ENCODE measurements at regions not wholly inside any gene's neighbourhood (a gene's known extent, or its start where the extent isn't known, plus 50 kb on each side); places are given as distances from the start of the nearest gene placed in this dataset.
"Not testable (repeated sequence)": the region's sequence is repeated elsewhere in the genome, so short reads cannot be mapped to it uniquely, and the experiment has no call there.

DNA sequence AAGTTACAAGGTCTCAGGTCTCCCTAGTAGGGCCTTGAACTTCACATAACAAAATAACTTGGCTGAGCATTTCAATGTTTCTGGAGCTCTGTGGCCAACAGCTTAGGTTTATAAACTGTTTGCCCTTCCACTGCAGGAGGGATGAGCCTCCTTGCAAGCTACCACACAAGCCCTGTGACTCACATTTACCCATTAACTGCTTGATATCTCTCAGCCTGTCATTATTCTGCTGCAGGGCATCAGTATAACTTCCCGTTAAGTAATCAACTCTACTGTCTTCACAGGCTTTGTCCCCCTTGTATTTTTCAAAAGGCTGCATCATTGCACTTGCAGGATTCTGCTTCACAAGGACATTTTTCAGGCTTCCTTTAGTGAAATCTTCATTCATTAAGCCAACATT lies 151.7 kb upstream of the CXCL13 start:
- H3K27me3 Mint-ChIP-seq: peaks cover 3 to 5% of the 10 kb centered on the region in 2 donors
- no peak overlapping the region for H3K27ac ChIP-seq (ENCODE audit: low read depth, low read length)
- no peaks in the 10 kb centered on the region for H3K36me3 ChIP-seq (ENCODE audit: insufficient read depth, low read length)
- ChIA-PET POLR2A (ENCODE audit: partially characterized antibody) (no interaction called here), CTCF (ENCODE audit: partially characterized antibody) (no interaction called here)
- intact Hi-C loops (cut with micrococcal nuclease): no loop called here
- peaks cover 0 to 2% (median 0%) of the 10 kb centered on the region in 8 donors for H3K9me3 Mint-ChIP-seq
- no peaks in the 10 kb centered on the region for H3K27me3 ChIP-seq (ENCODE audit: insufficient read depth, low read length)
- no peak overlapping the region for H3K4me3 Mint-ChIP-seq
- no peaks in the 10 kb centered on the region for H3K4me1 Mint-ChIP-seq
- DNase-seq: no peak
- no peaks in the 10 kb centered on the region for H3K36me3 Mint-ChIP-seq
- no peaks in the 10 kb centered on the region for H3K9me3 ChIP-seq (ENCODE audit: control insufficient read depth in 1 of 2, low read length in 2 of 2)
- H3K4me1 ChIP-seq (ENCODE audit: insufficient read depth, low read length): no peaks in the 10 kb centered on the region
- no peak overlapping the region for H3K4me3 ChIP-seq (ENCODE audit: low read length in 2 of 2)
- H3K27ac Mint-ChIP-seq: no peak overlapping the region

- Histone ChIP-seq H3K9me3 (ENCODE audit: control insufficient read depth in 1 of 2, low read length in 2 of 2) (no peaks in the 10 kb centered on the region), H3K27me3 (ENCODE audit: insufficient read depth, low read length) (no peaks in the 10 kb centered on the region), H3K4me3 (ENCODE audit: low read length in 2 of 2) (no peak overlapping the region), H3K27ac (ENCODE audit: low read depth, low read length) (no peak overlapping the region), H3K36me3 (ENCODE audit: insufficient read depth, low read length) (no peaks in the 10 kb centered on the region), H3K4me1 (ENCODE audit: insufficient read depth, low read length) (no peaks in the 10 kb centered on the region)
- Mint-ChIP-seq H3K4me1 (no peaks in the 10 kb centered on the region), H3K4me3 (no peak overlapping the region), H3K27ac (no peak overlapping the region), H3K36me3 (no peaks in the 10 kb centered on the region), H3K27me3 (peaks cover 1 to 2% of the 10 kb centered on the region in 2 donors), H3K9me3 (peaks cover 0 to 4% (median 2%) of the 10 kb centered on the region in 8 donors)
- ChIA-PET POLR2A (ENCODE audit: partially characterized antibody) (no interaction called here), CTCF (ENCODE audit: partially characterized antibody) (no interaction called here)
- intact Hi-C loops (cut with micrococcal nuclease): no loop called here
- no peak for DNase-seq
Observed at GRCh38 chr4:77454858-77455257, 150.8 kb upstream of the CXCL13 start.

DNA sequence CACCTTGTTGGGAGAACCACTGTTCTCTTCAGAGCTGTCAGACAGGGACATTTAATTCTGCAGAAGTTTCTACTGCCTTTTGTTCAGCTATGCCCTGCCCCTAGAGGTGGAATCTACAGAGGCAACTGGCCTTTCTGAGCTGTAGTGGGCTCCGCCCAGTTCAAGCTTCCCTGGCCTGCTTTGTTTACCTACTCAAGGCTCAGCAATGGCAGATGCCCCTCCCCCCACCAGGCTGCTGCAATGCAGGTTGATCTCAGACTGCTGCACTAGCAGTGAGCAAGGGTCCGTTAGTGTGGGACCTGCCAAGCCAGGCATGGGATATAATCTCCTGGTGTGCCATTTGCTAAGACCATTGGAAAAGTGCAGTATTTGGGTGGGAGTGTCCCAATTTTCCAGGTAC lies 141.5 kb upstream of the CXCL13 start:
- H3K4me3 Mint-ChIP-seq; DNase-seq; H3K4me3 ChIP-seq (ENCODE audit: low read length in 2 of 2); intact Hi-C loops (cut with micrococcal nuclease); CTCF ChIA-PET (ENCODE audit: partially characterized antibody); H3K27ac ChIP-seq (ENCODE audit: low read depth, low read length); H3K4me1 Mint-ChIP-seq; H3K9me3 ChIP-seq (ENCODE audit: control insufficient read depth in 1 of 2, low read length in 2 of 2); H3K27me3 Mint-ChIP-seq; H3K27ac Mint-ChIP-seq; H3K36me3 Mint-ChIP-seq; H3K27me3 ChIP-seq (ENCODE audit: insufficient read depth, low read length); POLR2A ChIA-PET (ENCODE audit: partially characterized antibody); H3K36me3 ChIP-seq (ENCODE audit: insufficient read depth, low read length); H3K4me1 ChIP-seq (ENCODE audit: insufficient read depth, low read length): not testable (repeated sequence)
- H3K9me3 Mint-ChIP-seq: peaks cover 0 to 26% (median 5%) of the 10 kb centered on the region in 8 donors

DNA sequence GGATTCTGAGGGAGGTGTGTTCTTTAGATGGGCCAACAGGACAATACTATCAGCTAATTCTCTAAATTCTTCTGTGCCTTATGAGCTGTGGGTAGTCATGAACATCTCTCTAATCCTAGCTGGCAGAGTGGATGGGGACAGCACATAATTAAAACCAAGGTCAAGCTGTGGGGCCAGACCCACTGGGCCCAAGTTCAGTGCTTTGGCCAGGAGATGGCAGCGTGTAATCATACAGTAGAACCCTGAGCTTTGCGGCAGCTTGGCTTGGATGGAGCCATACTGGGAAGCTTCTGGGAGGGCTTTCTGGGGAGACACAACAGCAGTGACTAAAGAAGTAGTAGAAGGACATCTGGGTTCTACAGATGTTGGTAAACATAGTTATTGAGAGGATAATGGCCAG lies 140.3 kb upstream of the CXCL13 start:
- Mint-ChIP-seq H3K4me3 (no peak overlapping the region), H3K4me1 (no peaks in the 10 kb centered on the region), H3K27me3 (peaks cover 1 to 12% of the 10 kb centered on the region in 2 donors), H3K9me3 (peaks cover 0 to 26% (median 5%) of the 10 kb centered on the region in 8 donors), H3K36me3 (no peaks in the 10 kb centered on the region), H3K27ac (no peak overlapping the region)
- Histone ChIP-seq H3K4me3 (ENCODE audit: low read length in 2 of 2) (no peak overlapping the region), H3K27ac (ENCODE audit: low read depth, low read length) (no peak overlapping the region), H3K36me3 (ENCODE audit: insufficient read depth, low read length) (no peaks in the 10 kb centered on the region), H3K9me3 (ENCODE audit: control insufficient read depth in 1 of 2, low read length in 2 of 2) (no peaks in the 10 kb centered on the region), H3K4me1 (ENCODE audit: insufficient read depth, low read length) (no peaks in the 10 kb centered on the region), H3K27me3 (ENCODE audit: insufficient read depth, low read length) (no peaks in the 10 kb centered on the region)
- CTCF ChIA-PET (ENCODE audit: partially characterized antibody): interaction anchor here (0.7 to 1.0 kb wide), 3 partner anchors 135 to 136 kb away, joined by 3 to 4 read pairs (median 4); no protein-coding TSS in a partner anchor
- POLR2A ChIA-PET (ENCODE audit: partially characterized antibody): no interaction called here
- no peak for DNase-seq
- intact Hi-C loops (cut with micrococcal nuclease): no loop called here

- Mint-ChIP-seq H3K4me3 (no peak overlapping the region), H3K27ac (no peak overlapping the region), H3K36me3 (no peaks in the 10 kb centered on the region), H3K9me3 (peaks cover 0 to 25% (median 4%) of the 10 kb centered on the region in 8 donors), H3K27me3 (peaks cover 3 to 14% of the 10 kb centered on the region in 2 donors), H3K4me1 (no peaks in the 10 kb centered on the region)
- ChIA-PET CTCF (ENCODE audit: partially characterized antibody) (interaction anchor here (1.0 kb wide), 1 partner anchor 135 kb away, joined by 4 read pairs; no protein-coding TSS in a partner anchor), POLR2A (ENCODE audit: partially characterized antibody) (no interaction called here)
- no peak overlapping the region for H3K4me3 ChIP-seq (ENCODE audit: low read length in 2 of 2)
- H3K27ac ChIP-seq (ENCODE audit: low read depth, low read length): no peak overlapping the region
- H3K4me1 ChIP-seq (ENCODE audit: insufficient read depth, low read length): no peaks in the 10 kb centered on the region
- H3K27me3 ChIP-seq (ENCODE audit: insufficient read depth, low read length): no peaks in the 10 kb centered on the region
- DNase-seq: no peak
- intact Hi-C loops (cut with micrococcal nuclease): no loop called here
- no peaks in the 10 kb centered on the region for H3K36me3 ChIP-seq (ENCODE audit: insufficient read depth, low read length)
- no peaks in the 10 kb centered on the region for H3K9me3 ChIP-seq (ENCODE audit: control insufficient read depth in 1 of 2, low read length in 2 of 2)
Observed at GRCh38 chr4:77466430-77466829, 139.2 kb upstream of the CXCL13 start.

DNA sequence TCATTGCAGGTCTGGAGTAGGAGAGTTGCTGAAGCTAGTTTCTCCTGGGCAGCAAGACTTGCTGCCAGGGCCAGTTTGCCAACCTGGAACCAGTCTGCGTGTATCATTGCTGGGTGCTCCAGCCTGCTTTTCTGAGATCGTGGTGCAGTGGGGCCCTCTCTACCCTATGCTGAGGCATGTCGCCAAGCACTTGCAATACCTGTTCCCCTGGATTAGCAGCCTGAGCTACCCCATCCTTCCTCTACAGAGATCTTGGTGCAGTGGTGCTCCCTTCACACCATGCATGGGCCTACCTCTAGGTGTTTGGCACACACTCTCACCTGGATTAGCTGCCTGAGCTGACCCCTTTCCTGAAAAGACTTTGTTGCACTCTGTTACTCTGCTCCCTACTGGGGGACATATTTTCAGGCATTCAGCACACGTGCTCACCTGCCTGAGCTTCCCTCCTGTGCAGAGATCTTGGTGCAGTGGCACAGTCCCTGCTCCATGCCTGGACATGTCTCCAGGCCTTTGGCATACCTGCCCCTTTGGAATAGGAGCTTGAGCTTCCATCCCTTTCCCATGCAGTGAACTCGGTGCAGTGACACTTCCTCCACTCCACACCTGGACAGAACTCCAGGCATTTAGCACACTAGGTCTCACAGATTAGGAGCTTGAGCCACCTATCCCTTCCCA lies 133.7 kb upstream of the CXCL13 start:
- intact Hi-C loops (cut with micrococcal nuclease): no loop called here
- ChIA-PET POLR2A (ENCODE audit: partially characterized antibody) (no interaction called here), CTCF (ENCODE audit: partially characterized antibody) (no interaction called here)
- no peak overlapping the region for H3K4me3 ChIP-seq (ENCODE audit: low read length in 2 of 2)
- no peak for DNase-seq
- Mint-ChIP-seq H3K4me1 (no peaks in the 10 kb centered on the region), H3K4me3 (no peak overlapping the region), H3K36me3 (no peaks in the 10 kb centered on the region), H3K9me3 (peaks cover 0 to 8% (median under 1%) of the 10 kb centered on the region in 8 donors), H3K27me3 (peaks cover 17 to 19% of the 10 kb centered on the region in 2 donors), H3K27ac (no peak overlapping the region)
- no peak overlapping the region for H3K27ac ChIP-seq (ENCODE audit: low read depth, low read length)
- H3K27me3 ChIP-seq (ENCODE audit: insufficient read depth, low read length): peaks cover 5% of the 10 kb centered on the region
- H3K9me3 ChIP-seq (ENCODE audit: control insufficient read depth in 1 of 2, low read length in 2 of 2): no peaks in the 10 kb centered on the region
- H3K4me1 ChIP-seq (ENCODE audit: insufficient read depth, low read length): no peaks in the 10 kb centered on the region
- no peaks in the 10 kb centered on the region for H3K36me3 ChIP-seq (ENCODE audit: insufficient read depth, low read length)

DNA sequence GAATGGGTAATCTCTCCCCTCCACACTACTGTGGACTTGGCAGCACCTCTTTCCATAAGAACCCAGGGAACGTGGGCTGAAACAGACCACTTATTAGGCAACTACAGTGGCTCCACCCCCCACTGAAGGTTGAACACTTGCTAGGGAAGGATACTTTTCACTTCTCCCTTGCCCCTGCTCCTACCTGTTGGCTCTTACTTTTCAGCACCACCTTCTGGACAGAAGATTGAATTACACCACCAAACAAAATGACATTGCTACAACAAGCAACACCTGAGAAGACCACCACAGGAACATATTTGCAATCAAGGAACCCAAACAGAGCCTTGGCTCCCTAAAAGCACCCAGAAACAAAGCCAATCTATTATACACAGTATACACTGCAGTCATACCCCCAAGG lies 132.1 kb upstream of the CXCL13 start:
- Mint-ChIP-seq H3K27ac (no peak overlapping the region), H3K9me3 (peaks cover 0 to 8% (median 3%) of the 10 kb centered on the region in 8 donors), H3K4me3 (no peak overlapping the region), H3K4me1 (no peaks in the 10 kb centered on the region), H3K36me3 (no peaks in the 10 kb centered on the region), H3K27me3 (peaks cover 13 to 19% of the 10 kb centered on the region in 2 donors)
- ChIA-PET CTCF (ENCODE audit: partially characterized antibody) (no interaction called here), POLR2A (ENCODE audit: partially characterized antibody) (no interaction called here)
- H3K27ac ChIP-seq (ENCODE audit: low read depth, low read length): no peak overlapping the region
- H3K4me1 ChIP-seq (ENCODE audit: insufficient read depth, low read length): no peaks in the 10 kb centered on the region
- H3K9me3 ChIP-seq (ENCODE audit: control insufficient read depth in 1 of 2, low read length in 2 of 2): no peaks in the 10 kb centered on the region
- no peak for DNase-seq
- intact Hi-C loops (cut with micrococcal nuclease): no loop called here
- peaks cover 5% of the 10 kb centered on the region for H3K27me3 ChIP-seq (ENCODE audit: insufficient read depth, low read length)
- no peak overlapping the region for H3K4me3 ChIP-seq (ENCODE audit: low read length in 2 of 2)
- no peaks in the 10 kb centered on the region for H3K36me3 ChIP-seq (ENCODE audit: insufficient read depth, low read length)

Measured in CD4-positive, alpha-beta memory T cell (primary cell).